ENCODE measurements at regions not wholly inside any gene's neighbourhood (a gene's known extent, or its start where the extent isn't known, plus 50 kb on each side); places are given as distances from the start of the nearest gene placed in this dataset.

DNA sequence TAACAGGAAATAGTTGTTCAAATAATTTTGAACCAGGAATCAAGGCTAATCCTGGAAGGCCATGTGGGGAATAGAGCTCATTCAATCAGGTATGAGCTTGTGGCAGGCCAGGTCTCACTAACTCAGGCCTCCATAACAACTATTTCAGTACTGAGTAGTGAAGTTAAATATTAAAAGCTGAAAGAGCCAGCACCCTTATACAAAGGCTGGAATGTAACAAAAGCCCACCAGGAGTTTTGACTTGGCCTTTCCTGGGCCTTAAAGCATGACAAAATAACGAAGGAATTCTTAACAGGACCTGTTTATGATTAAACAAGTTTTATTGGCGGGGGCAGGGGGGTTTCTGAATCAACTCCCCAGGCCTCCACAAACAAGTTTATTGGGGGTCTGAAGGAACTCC is 1146.7 kb downstream of the CDH9 start:
- CTCF ChIA-PET: no interaction called here
- in situ Hi-C loops (cut with MboI; ENCODE audit: low sequenced_read_pairs) (no loop called here), dilution Hi-C loops (cut with HindIII; ENCODE audit: low sequenced_read_pairs, unreplicated experiment) (no loop called here), intact Hi-C loops (cut with micrococcal nuclease) (no loop called here)
- no peaks in the 10 kb centered on the region for H3K36me3 ChIP-seq (ENCODE audit: control insufficient read depth, insufficient read depth, low read length)
- no peak for ATAC-seq (ENCODE audit: low read depth)
- H3K56ac ChIP-seq (ENCODE audit: extremely low read depth, insufficient read depth, low read length): no peak overlapping the region
- no peak overlapping the region for H2AK9ac ChIP-seq (replicated peaks; ENCODE audit: low read depth, low read length, poor library complexity)
- no peak overlapping the region for H3K4me2 ChIP-seq (ENCODE audit: low read depth, low read length)
- H2AK5ac ChIP-seq (ENCODE audit: low read depth, low read length): no peak overlapping the region
- H3K23ac ChIP-seq (ENCODE audit: low read depth, low read length): no peak overlapping the region
- no peak for DNase-seq
- no peak overlapping the region for H4K8ac ChIP-seq (ENCODE audit: low read depth in 2 of 2, low read length in 2 of 2)
- H4K5ac ChIP-seq (ENCODE audit: low read depth, low read length): no peak overlapping the region
- WGBS, 2 experiments (ENCODE audit: extremely low coverage in 2 of 2, insufficient read length in 1 of 2): no CpG with 5 or more reads among the region's 2 CpGs
- H4K91ac ChIP-seq (ENCODE audit: insufficient read depth, low read depth, low read length): no peak overlapping the region
- H3K9me1 ChIP-seq (ENCODE audit: insufficient read depth, low read length): no peaks in the 10 kb centered on the region
- no peak overlapping the region for H2BK120ac ChIP-seq (ENCODE audit: low read depth, low read length)
- H3K18ac ChIP-seq (ENCODE audit: low read depth, low read length): no peak overlapping the region
- no peak overlapping the region for H2AFZ ChIP-seq (replicated peaks; ENCODE audit: low read length, poor library complexity)
- H4K20me1 ChIP-seq (ENCODE audit: insufficient read depth, low read length): no peaks in the 10 kb centered on the region
- H2BK15ac ChIP-seq (ENCODE audit: low read depth, low read length): no peak overlapping the region
- TF ChIP-seq CHD1 (IDR thresholded peaks at IDR 0.05; ENCODE audit: low read depth, low read length) (no peak), NFE2L2 (IDR thresholded peaks at IDR 0.05; ENCODE audit: low read depth, low read length) (no peak), MAZ (IDR thresholded peaks at IDR 0.05; ENCODE audit: borderline replicate concordance, low read depth, low read length) (no peak), POLR2A (IDR thresholded peaks at IDR 0.05; ENCODE audit: low read depth, low read length) (no peak), SMC3 (IDR thresholded peaks at IDR 0.05; ENCODE audit: low read depth, low read length) (no peak), RFX5 (IDR thresholded peaks at IDR 0.05; ENCODE audit: low read depth, low read length) (no peak), RCOR1 (IDR thresholded peaks at IDR 0.05; ENCODE audit: insufficient replicate concordance, low read length) (no peak), MXI1 (IDR thresholded peaks at IDR 0.05; ENCODE audit: borderline replicate concordance, low read depth, low read length) (no peak), BHLHE40 (IDR thresholded peaks at IDR 0.05; ENCODE audit: low read depth, low read length) (no peak)
- TF ChIP-seq, protein P1, sequence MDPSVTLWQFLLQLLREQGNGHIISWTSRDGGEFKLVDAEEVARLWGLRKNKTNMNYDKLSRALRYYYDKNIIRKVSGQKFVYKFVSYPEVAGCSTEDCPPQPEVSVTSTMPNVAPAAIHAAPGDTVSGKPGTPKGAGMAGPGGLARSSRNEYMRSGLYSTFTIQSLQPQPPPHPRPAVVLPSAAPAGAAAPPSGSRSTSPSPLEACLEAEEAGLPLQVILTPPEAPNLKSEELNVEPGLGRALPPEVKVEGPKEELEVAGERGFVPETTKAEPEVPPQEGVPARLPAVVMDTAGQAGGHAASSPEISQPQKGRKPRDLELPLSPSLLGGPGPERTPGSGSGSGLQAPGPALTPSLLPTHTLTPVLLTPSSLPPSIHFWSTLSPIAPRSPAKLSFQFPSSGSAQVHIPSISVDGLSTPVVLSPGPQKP (IDR thresholded peaks at IDR 0.05; ENCODE audit: borderline replicate concordance, low read depth, low read length): no peak
- H3K9ac ChIP-seq (ENCODE audit: low read depth, low read length): no peak overlapping the region
- H2BK5ac ChIP-seq (ENCODE audit: low read depth, low read length, poor library complexity, severe bottlenecking): no peak overlapping the region
- no peak overlapping the region for H3K14ac ChIP-seq (replicated peaks; ENCODE audit: low read depth, low read length)
- H3K4me1 ChIP-seq (ENCODE audit: control insufficient read depth, insufficient read depth, low read length): no peaks in the 10 kb centered on the region
- BruUV-seq (replicated peaks): no TSS peak
- no peaks in the 10 kb centered on the region for H3K27me3 ChIP-seq (ENCODE audit: control insufficient read depth, insufficient read depth, low read length)
- no peak overlapping the region for H3K4me3 ChIP-seq (ENCODE audit: insufficient read depth, low read depth, low read length)
- H3K4ac ChIP-seq (ENCODE audit: low read depth, low read length): no peak overlapping the region
- H2BK20ac ChIP-seq (ENCODE audit: low read depth, low read length): no peak overlapping the region
- peaks cover 6% of the 10 kb centered on the region; the same call in 1 of the 2 replicates for H3K9me3 ChIP-seq (ENCODE audit: control insufficient read depth, insufficient read depth, low read length)
- no peaks in the 10 kb centered on the region for H3K79me1 ChIP-seq (ENCODE audit: low read depth in 1 of 2, low read length in 2 of 2)
- no peak overlapping the region for H3K27ac ChIP-seq (ENCODE audit: insufficient read depth, low read length)
- POLR2A ChIA-PET (ENCODE audit: unreplicated experiment): no interaction called here

All from IMR-90 (cell line).